Type B pancreatic cell (in vitro differentiated cells): ENCODE measurements at regions not wholly inside any gene's neighbourhood (a gene's known extent, or its start where the extent isn't known, plus 50 kb on each side); places are given as distances from the start of the nearest gene placed in this dataset.

ENCODE experiments used
- DNase-seq: peaks from one replicate; pipeline ENCODE4 v3.0.0; 2021; ENCODE audit warnings: mixed read lengths; ENCODE audit not compliant: unreplicated experiment; ENCODE audit errors: extremely low spot score
- H3K27ac Mint-ChIP-seq: 2 replicates; pipeline ENCODE4 v1.8.0; 2021; ENCODE audit warnings: mild to moderate bottlenecking, mixed read lengths
- H3K27me3 Mint-ChIP-seq: 2 replicates; pipeline ENCODE4 v1.8.0; 2021; ENCODE audit warnings: mixed read lengths
- H3K36me3 Mint-ChIP-seq: 2 replicates; pipeline ENCODE4 v1.8.0; 2021; ENCODE audit warnings: mixed read lengths
- H3K4me1 Mint-ChIP-seq: one replicate; pipeline ENCODE4 v1.8.0; 2021; ENCODE audit warnings: mixed read lengths; ENCODE audit not compliant: unreplicated experiment
- H3K4me3 Mint-ChIP-seq: 2 replicates; pipeline ENCODE4 v1.8.0; 2021; ENCODE audit warnings: mild to moderate bottlenecking, mixed read lengths
- H3K9me3 Mint-ChIP-seq: 2 replicates; pipeline ENCODE4 v1.8.0; 2021; ENCODE audit warnings: mixed read lengths
- CTCF ChIP-seq: fragments of 200-600 bp; sonication (generic); conservative IDR thresholded peaks from 2 replicates; pipeline ENCODE4 v1.5.0; 2021; ENCODE audit warnings: antibody characterized with exemption, mild to moderate bottlenecking

GRCh38 chr16:60230666-60231065, 1496.5 kb upstream of the GOT2 start:
- Mint-ChIP-seq H3K27me3 (no peaks in the 10 kb centered on the region), H3K36me3 (no peaks in the 10 kb centered on the region), H3K9me3 (peaks cover 18% of the 10 kb centered on the region), H3K27ac (peak overlapping the region; percentile 52), H3K4me3 (no peak overlapping the region), H3K4me1 (peaks cover under 1% of the 10 kb centered on the region)
- DNase-seq = no peak
- TF ChIP-seq CTCF = no peak

GRCh38 chr16:60225541-60225940, 1491.4 kb upstream of the GOT2 start:
- no peak for DNase-seq

GRCh38 chr16:60217787-60218186, 1483.7 kb upstream of the GOT2 start:
- Mint-ChIP-seq H3K9me3 (no peaks in the 10 kb centered on the region), H3K36me3 (no peaks in the 10 kb centered on the region), H3K4me1 (no peaks in the 10 kb centered on the region), H3K4me3 (no peak overlapping the region), H3K27ac (no peak overlapping the region), H3K27me3 (no peaks in the 10 kb centered on the region)
- TF ChIP-seq CTCF = no peak
- DNase-seq = no peak

More at GRCh38 chr16:60225541-60225940, 1491.4 kb upstream of the GOT2 start:
- H3K27ac Mint-ChIP-seq = no peak overlapping the region
- no peaks in the 10 kb centered on the region for H3K27me3 Mint-ChIP-seq
- H3K4me3 Mint-ChIP-seq = no peak overlapping the region
- no peaks in the 10 kb centered on the region for H3K36me3 Mint-ChIP-seq
- TF ChIP-seq CTCF = no peak
- no peaks in the 10 kb centered on the region for H3K9me3 Mint-ChIP-seq
- peaks cover 4% of the 10 kb centered on the region for H3K4me1 Mint-ChIP-seq

GRCh38 chr16:60214311-60214710, 1480.2 kb upstream of the GOT2 start:
- Mint-ChIP-seq H3K9me3 (no peaks in the 10 kb centered on the region), H3K27ac (no peak overlapping the region), H3K4me3 (no peak overlapping the region), H3K27me3 (no peaks in the 10 kb centered on the region), H3K4me1 (no peaks in the 10 kb centered on the region), H3K36me3 (no peaks in the 10 kb centered on the region)
- no peak for TF ChIP-seq CTCF
- no peak for DNase-seq

- no peak for TF ChIP-seq CTCF
- no peaks in the 10 kb centered on the region for H3K4me1 Mint-ChIP-seq
- H3K36me3 Mint-ChIP-seq = no peaks in the 10 kb centered on the region
- DNase-seq = no peak
- H3K9me3 Mint-ChIP-seq = no peaks in the 10 kb centered on the region
- H3K27ac Mint-ChIP-seq = no peak overlapping the region
- H3K27me3 Mint-ChIP-seq = no peaks in the 10 kb centered on the region
- H3K4me3 Mint-ChIP-seq = no peak overlapping the region
These were observed 1472.4 kb upstream of the GOT2 start for GRCh38 chr16:60206516-60206915.

- no peak overlapping the region for H3K27ac Mint-ChIP-seq
- peaks cover 6% of the 10 kb centered on the region for H3K9me3 Mint-ChIP-seq
- no peak for DNase-seq
- no peaks in the 10 kb centered on the region for H3K36me3 Mint-ChIP-seq
- H3K27me3 Mint-ChIP-seq = peaks cover 7% of the 10 kb centered on the region
- H3K4me1 Mint-ChIP-seq = peaks cover 9% of the 10 kb centered on the region
- TF ChIP-seq CTCF = no peak
- no peak overlapping the region for H3K4me3 Mint-ChIP-seq
These were observed 1470.1 kb upstream of the GOT2 start for GRCh38 chr16:60204181-60204580.
